BJ (cell line): ENCODE measurements at regions not wholly inside any gene's neighbourhood (a gene's known extent, or its start where the extent isn't known, plus 50 kb on each side); places are given as distances from the start of the nearest gene placed in this dataset.

Experiments
- CTCF ChIA-PET: fragments of 350-600 bp; formaldehyde crosslinking; extraction: SDS; loops from one replicate; lab custom pipeline; 2021; ENCODE audit warnings: antibody characterized with exemption, inconsistent platforms; lab: Yijun Ruan, JAX
- POLR2A ChIA-PET: fragments of 300-600 bp; sonication (Branson Sonifier 250); formaldehyde crosslinking; extraction: SDS; loops from one replicate; lab custom pipeline; 2021; ENCODE audit warnings: antibody characterized with exemption; lab: Charles Lee
- DNase-seq: peaks from one replicate; pipeline ENCODE4 v3.0.0-alpha.2; 2011; ENCODE audit warnings: low read depth
- H3K27me3 ChIP-seq: 2 replicates; pipeline ENCODE4 v1.6.0; 2011; ENCODE audit warnings: low read length; ENCODE audit not compliant: control insufficient read depth, insufficient read depth
- H3K36me3 ChIP-seq: 2 replicates; pipeline ENCODE4 v1.5.1; 2011; ENCODE audit warnings: low read length; ENCODE audit not compliant: control insufficient read depth, insufficient read depth
- H3K4me3 ChIP-seq: 2 replicates; pipeline ENCODE4 v1.5.1; 2011; ENCODE audit warnings: low read depth, mild to moderate bottlenecking, control low read depth, low read length
- TF ChIP-seq, protein P1 (sequence below): IDR thresholded peaks from 2 replicates; pipeline ENCODE4 v1.5.1; 2011; ENCODE audit warnings: low read depth, mild to moderate bottlenecking, control low read depth, inconsistent platforms, low read length, moderate library complexity; ENCODE audit not compliant: insufficient read depth

DNA sequence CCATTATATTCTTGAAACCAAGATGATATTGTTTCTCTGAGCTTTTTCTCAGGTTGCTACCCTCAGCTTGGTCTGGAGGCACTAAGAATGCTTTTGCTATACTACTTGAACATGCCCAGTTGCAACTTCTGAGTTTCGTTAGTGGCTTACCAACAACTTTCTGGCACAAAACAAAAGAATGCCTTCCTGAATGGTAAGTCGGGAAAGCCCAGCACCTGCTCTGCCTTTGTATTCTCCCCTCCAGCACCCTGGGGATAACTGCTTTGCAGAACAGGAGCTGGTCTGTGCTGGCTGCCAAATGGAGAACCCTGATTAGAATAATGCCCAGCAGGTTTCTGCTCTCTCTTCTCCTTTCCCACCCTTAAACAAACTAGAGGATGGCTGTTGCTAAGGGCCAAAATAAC is 149.3 kb downstream of the TGFB2 start:
- no peak overlapping the region for H3K4me3 ChIP-seq
- TF ChIP-seq, protein P1, sequence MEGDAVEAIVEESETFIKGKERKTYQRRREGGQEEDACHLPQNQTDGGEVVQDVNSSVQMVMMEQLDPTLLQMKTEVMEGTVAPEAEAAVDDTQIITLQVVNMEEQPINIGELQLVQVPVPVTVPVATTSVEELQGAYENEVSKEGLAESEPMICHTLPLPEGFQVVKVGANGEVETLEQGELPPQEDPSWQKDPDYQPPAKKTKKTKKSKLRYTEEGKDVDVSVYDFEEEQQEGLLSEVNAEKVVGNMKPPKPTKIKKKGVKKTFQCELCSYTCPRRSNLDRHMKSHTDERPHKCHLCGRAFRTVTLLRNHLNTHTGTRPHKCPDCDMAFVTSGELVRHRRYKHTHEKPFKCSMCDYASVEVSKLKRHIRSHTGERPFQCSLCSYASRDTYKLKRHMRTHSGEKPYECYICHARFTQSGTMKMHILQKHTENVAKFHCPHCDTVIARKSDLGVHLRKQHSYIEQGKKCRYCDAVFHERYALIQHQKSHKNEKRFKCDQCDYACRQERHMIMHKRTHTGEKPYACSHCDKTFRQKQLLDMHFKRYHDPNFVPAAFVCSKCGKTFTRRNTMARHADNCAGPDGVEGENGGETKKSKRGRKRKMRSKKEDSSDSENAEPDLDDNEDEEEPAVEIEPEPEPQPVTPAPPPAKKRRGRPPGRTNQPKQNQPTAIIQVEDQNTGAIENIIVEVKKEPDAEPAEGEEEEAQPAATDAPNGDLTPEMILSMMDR = no peak
- ChIA-PET CTCF (no interaction called here), POLR2A (interaction anchor here (0.6 kb wide), 1 partner anchor 76 kb away, joined by 10 read pairs; no protein-coding TSS in a partner anchor)
- no peaks in the 10 kb centered on the region for H3K27me3 ChIP-seq
- no peaks in the 10 kb centered on the region for H3K36me3 ChIP-seq
- DNase-seq = no peak

- H3K4me3 ChIP-seq = no peak overlapping the region
- CTCF ChIA-PET = no interaction called here
- no peak for DNase-seq
These were observed 150.8 kb downstream of the TGFB2 start for GRCh38 chr1:218495931-218496330.

DNA sequence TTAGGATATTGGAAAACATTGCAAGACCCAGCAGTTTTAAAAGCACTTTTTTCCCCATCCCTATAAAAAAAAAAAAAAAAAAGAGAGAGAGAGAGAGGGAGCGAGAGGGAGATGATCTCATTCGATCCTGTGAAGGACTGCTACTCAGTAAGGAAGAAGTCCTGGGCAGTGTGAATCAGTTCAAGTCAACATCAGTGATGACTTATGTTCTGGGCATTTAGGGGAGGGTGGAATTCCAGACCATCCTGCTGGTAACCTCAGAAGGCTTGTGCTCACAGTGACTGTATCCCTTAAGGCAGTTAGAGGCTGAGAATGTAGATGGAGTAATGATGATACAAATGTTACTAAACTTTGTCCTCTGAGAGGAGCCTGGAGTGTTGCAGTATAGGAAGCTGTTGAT is 151.4 kb downstream of the TGFB2 start:
- TF ChIP-seq, protein P1 = no peak
- ChIA-PET CTCF (no interaction called here), POLR2A (interaction anchor here (0.6 kb wide), 1 partner anchor 30 kb away, joined by 3 read pairs; no protein-coding TSS in a partner anchor)
- no peak overlapping the region for H3K4me3 ChIP-seq
- H3K36me3 ChIP-seq = no peaks in the 10 kb centered on the region
- H3K27me3 ChIP-seq = no peaks in the 10 kb centered on the region
- DNase-seq = peak; percentile 99

More at GRCh38 chr1:218495931-218496330, 150.8 kb downstream of the TGFB2 start:
- H3K36me3 ChIP-seq = no peaks in the 10 kb centered on the region
- H3K27me3 ChIP-seq = no peaks in the 10 kb centered on the region
- TF ChIP-seq, protein P1 = no peak
- POLR2A ChIA-PET = no interaction called here

DNA sequence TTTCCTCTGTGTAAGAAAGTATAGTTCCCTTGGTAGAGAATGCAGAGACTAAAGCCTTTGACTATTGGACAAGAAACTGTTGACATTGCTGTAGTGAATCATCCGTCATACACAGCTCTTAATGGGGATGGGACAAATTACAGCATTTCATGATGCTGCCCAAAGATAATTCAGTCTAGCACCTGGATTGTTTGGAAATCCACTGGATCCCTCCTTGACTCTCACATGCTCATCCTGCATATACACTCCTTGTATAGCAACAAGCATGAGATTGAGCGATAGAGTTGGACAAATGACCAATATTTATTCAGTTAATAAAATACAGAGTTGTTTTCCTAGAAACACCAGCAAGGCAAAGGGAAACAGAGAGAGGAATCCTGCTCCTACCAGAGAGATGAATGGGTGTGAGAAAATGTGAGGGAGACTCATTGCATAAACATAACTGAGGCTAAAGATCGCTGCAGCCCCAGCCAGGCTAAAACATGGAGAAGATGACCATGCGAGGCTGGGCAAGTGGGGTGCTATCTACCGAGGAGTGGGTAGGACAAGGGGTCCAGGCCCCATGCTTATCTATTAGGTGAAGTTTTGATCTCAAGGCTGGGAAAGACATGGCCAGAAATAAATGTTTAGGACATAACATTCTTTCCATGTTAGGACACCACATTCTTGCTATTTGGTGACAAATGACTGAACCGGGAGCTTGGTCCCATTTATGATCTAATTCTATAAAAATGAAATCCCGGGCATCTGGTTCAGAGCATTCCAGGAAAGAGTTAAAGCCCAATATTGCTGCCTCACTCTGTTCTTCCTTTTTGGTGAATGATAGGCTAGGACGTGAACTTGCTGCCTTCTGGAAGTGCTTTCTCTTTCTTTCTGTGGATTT is 153.2 kb downstream of the TGFB2 start:
- ChIA-PET POLR2A (no interaction called here), CTCF (interaction anchor here (0.6 to 1.0 kb wide), 3 partner anchors 23 to 121 kb away, joined by 3 read pairs; no protein-coding TSS in a partner anchor)
- Histone ChIP-seq H3K4me3 (peak overlapping the region; percentile 10), H3K27me3 (no peaks in the 10 kb centered on the region), H3K36me3 (no peaks in the 10 kb centered on the region)
- peak; percentile 45 for DNase-seq
- TF ChIP-seq, protein P1 = no peak

GRCh38 chr1:218499011-218499691 is 154.0 kb downstream of the TGFB2 start:
- CTCF ChIA-PET = interaction anchor here (0.6 to 1.0 kb wide), 4 partner anchors 11 to 121 kb away, joined by 3 read pairs; no protein-coding TSS in a partner anchor
- H3K27me3 ChIP-seq = no peaks in the 10 kb centered on the region
- H3K4me3 ChIP-seq = peak overlapping the region; percentile 10
- POLR2A ChIA-PET = no interaction called here
- no peaks in the 10 kb centered on the region for H3K36me3 ChIP-seq
- TF ChIP-seq, protein P1 = no peak
- peak; percentile 100 for DNase-seq
